Stimulated activated CD8-positive, alpha-beta memory T cell treated with anti-CD3 and anti-CD28 coated beads, Interleukin-15, amount 100 ng/mL, for 48 hours (primary cell): ENCODE measurements at regions not wholly inside any gene's neighbourhood (a gene's known extent, or its start where the extent isn't known, plus 50 kb on each side); places are given as distances from the start of the nearest gene placed in this dataset.

Experiments used
- DNase-seq, 2 donors: peaks; one replicate each; pipeline ENCODE4 v3.0.0-alpha.2; 2020; ENCODE audit warnings: low read depth in 2 of 2

- no peak for DNase-seq
Measured at GRCh38 chr1:172979828-172980227, 70.9 kb downstream of the TNFSF18 start.

GRCh38 chr1:172980456-172980855 lies 70.3 kb downstream of the TNFSF18 start:
- DNase-seq = no peak

DNA sequence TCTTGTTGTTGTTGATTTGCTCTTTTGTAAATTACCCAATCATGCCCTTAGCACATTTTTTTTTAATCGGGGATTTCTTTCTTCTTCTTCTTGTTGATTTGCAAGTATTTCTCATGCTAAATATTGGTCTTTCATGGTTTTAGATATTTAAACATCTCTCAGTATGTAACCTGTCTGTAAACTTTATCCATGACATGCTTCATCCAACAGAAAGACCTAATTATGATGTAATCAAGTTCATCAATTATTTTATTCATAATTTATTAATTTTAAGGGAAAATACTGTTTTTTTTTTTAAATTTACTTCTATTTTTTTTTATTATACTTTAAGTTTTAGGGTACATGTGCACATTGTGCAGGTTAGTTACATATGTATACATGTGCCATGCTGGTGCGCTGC lies 69.8 kb downstream of the TNFSF18 start:
- no peak for DNase-seq
